Left cardiac atrium (tissue), 4 donors: ENCODE measurements at regions not wholly inside any gene's neighbourhood (a gene's known extent, or its start where the extent isn't known, plus 50 kb on each side); places are given as distances from the start of the nearest gene placed in this dataset.
"Not testable (repeated sequence)": the region's sequence is repeated elsewhere in the genome, so short reads cannot be mapped to it uniquely, and the experiment has no call there.

Experiments used
- ATAC-seq, 2 donors: fragments of 200-7000 bp; cut with Tn5 transposase; one replicate each; pipeline ENCODE4 v1.9.1; 2020; ENCODE audit warnings: mild to moderate bottlenecking in 2 of 2, moderate library complexity in 2 of 2
- DNase-seq: peaks from one replicate; pipeline ENCODE4 v3.0.0-alpha.2; 2020
- intact Hi-C, 2 donors: fragments of 100-400 bp; cut with DNase I; formaldehyde crosslinking; loops; one replicate each; pipeline versions ENCODE4 v1.14.1 to v1.15.1; 2022 to 2023
- donor health status: DM: no; HTN: yes; CAD: no.
- donor health status: DM: no; HTN: yes; CAD: no; lungs with severe emphysema.
- donor health status: DM: yes; HTN: yes; CAD: no.
- donor health status: Dilated cardiomyopathy.

DNA sequence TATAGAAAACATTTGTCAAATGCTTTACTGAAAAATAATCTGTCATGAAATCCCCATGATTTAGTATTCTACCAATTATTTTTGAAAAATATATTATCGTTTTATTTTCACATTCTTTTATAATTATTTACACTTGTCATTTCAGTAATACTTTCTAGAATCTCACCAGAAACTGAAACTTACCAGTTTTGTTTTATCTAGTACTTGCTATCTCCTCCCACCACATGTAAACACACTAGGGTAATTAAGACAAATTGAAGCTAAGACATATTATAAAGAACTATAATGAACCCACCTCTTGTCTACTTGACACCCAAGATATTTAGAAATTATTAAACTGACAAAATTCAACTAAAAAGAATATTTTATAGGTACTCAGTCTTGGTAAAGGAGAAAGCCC lies 51.5 kb upstream of the GRM3 start:
- DNase-seq: no peak
- intact Hi-C loops: no loop called here
- ATAC-seq: no peak

DNA sequence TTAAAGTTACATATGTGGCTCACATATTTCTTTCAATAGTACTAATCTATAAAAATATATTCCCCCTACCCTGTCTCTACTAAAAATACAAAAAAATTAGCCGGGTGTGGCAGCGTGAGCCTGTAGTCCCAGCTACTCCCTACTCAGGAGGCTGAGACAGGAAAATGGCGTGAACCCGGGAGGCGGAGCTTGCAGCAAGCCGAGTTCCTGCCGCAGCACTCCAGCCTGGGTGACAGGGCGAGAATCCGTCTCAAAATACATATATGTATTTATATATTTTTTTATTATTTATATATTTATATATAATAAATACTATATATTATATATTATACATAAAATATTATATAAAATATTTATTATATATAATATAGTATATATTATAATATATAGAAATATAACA lies 69.7 kb upstream of the GRM3 start:
- DNase-seq (no peak), ATAC-seq (no peak)
- intact Hi-C loops: no loop called here

- DNase-seq (no peak), ATAC-seq (no peak)
- intact Hi-C loops: no loop called here
Measured at GRCh38 chr7:86558680-86559501, 84.8 kb upstream of the GRM3 start.

DNA sequence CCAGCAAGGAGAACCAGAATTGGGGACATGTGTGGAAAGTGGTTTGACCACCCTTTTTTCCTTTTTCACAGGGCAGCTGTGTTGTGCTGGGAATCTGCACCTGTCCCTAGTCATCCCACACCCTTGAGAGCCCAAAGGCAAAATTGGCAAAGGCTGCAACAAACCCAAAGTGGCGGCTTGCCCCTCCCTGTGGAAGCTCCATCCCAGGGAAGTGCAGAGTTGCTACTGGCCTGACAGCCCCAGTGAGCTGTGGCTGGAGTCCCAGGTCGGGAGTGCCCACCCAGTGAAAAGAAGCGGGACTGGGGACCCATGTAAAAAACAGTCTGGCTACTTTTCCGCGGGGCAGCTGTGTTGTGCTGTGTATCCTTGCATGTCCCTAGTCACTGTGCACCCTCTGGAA lies 109.1 kb upstream of the GRM3 start:
- DNase-seq (no peak), ATAC-seq (no peak)
- intact Hi-C loops: no loop called here

DNA sequence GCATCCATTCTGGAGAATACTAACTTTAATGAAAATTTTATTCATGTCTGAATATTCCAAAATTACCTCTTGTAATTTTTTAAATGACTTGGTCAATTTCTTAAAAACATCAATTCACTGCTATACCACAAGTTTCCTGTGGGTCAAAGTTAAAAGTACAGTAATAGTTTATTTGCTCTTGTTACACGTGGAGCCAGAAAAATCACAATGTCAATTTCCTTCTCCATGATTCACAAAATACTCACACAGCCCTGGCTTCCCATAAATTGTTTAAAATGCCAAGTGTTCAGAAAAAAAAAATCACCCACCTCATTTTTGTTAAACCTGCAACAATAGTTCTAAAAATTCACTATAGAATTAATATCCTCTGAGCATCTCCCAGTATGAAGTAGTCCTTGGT lies 139.5 kb upstream of the GRM3 start:
- no peak for DNase-seq
- intact Hi-C loops: no loop called here
- ATAC-seq: no peak

DNA sequence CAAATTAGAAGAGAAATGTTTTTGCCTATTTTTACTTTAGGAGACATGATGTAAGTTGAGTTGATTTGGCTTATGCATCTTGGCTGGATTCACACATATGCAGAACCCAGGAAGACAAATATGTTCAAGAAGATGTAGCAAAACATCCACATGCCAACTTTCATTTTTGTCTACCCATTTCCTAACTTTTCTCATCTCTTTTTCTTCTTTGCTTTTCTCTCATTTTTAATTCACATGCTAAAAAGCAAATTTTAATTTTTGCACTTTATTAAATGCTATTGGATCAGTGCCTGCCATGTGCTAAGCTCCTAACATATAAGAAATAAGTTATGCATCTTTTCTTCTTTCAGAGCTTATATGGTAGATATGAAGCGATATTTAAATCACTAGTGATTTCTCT lies 143.7 kb upstream of the GRM3 start:
- ATAC-seq: no peak
- DNase-seq: no peak
- intact Hi-C loops: no loop called here

DNA sequence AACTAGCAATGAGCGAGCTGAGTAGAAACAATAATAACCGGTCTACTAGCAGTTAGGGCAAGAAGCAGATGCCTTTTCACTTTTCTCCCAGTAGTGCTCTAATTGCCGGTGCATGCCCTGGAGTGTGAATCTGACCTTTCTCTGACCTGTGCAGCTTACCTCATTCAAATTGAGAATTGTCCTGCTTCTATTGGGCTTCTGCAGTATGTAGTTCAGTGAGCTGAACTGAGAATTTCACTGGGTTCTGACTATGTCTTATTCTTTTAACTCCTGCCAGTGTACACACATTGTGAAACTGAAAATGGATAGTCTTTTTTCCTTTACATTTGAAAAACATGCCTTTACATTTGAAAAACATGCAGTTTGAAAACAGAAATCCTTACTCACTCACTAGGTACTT lies 157.9 kb upstream of the GRM3 start:
- no peak for DNase-seq
- intact Hi-C loops: no loop called here
- no peak for ATAC-seq

- intact Hi-C loops: loop anchor here in 1 of 2 donors (10.0 kb wide), 1 partner anchor 584 kb away; no protein-coding TSS in a partner anchor
- ATAC-seq: peak; percentile 34 to 73
- DNase-seq: no peak
Measured at GRCh38 chr7:86479144-86479543, 164.6 kb upstream of the GRM3 start.

DNA sequence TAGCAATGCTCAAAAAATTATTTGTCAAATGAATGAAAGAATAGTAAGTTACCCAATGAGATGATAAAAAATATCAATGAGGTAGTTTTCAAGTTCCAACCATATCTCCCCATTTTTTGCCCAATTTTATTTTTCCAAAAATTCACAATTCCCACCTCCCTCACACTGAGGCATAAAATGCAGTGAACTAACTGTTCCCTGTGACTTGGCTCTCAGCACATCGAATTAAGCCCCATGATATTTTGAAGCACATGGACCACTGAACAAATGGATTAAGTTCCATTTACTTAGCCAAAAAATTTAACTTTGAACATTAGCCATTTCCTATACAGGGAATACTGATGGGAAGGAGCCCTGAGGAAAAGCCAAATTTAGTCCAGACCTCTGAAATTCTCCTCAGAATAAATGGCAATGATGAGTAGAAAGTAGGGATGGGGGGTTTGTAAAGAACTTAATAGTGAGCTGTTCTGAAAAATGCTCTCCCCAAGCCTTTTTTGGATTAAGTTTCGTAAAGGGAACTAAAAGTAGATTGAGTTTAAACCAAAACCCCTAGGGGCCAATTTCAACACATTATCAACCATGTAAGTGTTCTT lies 166.3 kb upstream of the GRM3 start:
- no peak for ATAC-seq
- no peak for DNase-seq
- intact Hi-C loops: loop anchor here in 1 of 2 donors (10.0 kb wide), 1 partner anchor 583 kb away; no protein-coding TSS in a partner anchor

GRCh38 chr7:86470763-86471162 lies 172.9 kb upstream of the GRM3 start:
- DNase-seq: no peak
- intact Hi-C loops: loop anchor here in 1 of 2 donors (10.0 kb wide), 1 partner anchor 576 kb away; no protein-coding TSS in a partner anchor
- ATAC-seq: no peak

DNA sequence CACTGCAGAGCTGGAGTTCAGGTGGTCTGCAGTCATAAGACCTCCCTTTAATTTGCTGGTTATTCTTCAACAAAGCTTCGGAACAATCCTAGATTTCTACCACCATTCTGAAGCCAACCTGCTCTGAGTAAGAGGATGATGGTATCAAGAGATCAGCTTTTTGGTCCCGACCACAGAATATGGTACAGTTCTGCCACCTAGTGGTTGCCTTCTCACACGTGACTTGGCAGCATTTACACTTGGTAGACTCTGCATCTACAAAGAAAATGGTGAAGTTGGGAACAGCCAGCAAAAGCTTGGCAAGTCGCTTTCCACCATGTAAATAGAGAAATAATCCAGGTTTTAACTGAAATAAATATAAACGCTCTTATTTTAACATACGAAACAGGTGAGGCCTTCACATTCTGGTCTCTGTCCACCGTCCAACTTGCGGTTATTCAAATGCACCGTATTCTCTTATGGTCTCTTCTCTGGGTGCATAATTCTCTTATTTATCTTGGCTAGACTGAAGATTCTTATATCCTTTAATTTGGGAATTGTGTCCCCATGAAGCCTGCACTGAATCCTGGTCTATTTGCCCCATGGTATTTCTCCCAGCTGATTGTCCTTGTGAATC lies 173.9 kb upstream of the GRM3 start:
- DNase-seq: peak; percentile 26
- peak; percentile 53 for ATAC-seq
- intact Hi-C loops: loop anchor here (5.0 to 10.0 kb wide), 2 partner anchors 575 to 577 kb away; no protein-coding TSS in a partner anchor

DNA sequence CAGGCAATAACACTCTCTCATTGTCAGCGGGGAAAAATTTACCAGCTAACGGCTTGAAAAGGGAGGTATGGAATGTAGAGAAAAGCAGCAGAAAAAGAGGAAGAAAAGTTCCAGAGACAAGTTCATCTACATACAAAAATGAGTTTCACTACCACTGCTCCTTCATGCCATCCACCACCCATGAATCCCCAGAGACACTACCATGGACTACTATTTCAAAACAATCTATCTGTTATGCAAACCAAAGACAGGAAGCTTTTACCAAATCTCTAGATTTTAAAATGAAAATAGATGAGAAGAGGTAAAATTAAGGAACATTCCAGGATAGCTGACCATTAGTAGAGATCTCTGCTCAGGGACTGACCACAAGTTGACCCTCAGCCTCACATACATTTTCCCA lies 189.0 kb upstream of the GRM3 start:
- intact Hi-C loops: no loop called here
- ATAC-seq: no peak
- DNase-seq: no peak

DNA sequence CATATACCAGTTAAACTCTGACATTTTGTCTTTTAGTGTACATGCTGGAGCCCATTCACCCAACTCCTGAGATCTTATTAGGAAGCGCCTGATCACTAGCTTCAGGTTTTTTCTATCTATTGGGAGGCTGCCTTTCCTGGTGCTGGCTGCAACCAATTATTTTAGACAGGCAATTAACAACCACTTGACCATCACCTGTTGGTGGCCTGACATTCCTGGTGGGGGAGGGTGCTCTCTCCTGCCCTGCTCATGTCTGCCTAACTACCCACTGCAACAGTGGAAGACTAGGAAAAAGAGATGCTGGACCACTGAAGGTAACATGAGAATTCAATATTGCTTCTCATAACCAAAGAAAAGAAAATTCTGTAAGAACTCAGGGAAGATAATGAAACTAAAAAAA lies 190.3 kb upstream of the GRM3 start:
- ATAC-seq (no peak), DNase-seq (no peak)
- intact Hi-C loops: no loop called here

- DNase-seq: no peak
- no peak for ATAC-seq
- intact Hi-C loops: no loop called here
Measured at GRCh38 chr7:86448856-86449255, 194.9 kb upstream of the GRM3 start.

GRCh38 chr7:86445285-86445684 lies 198.4 kb upstream of the GRM3 start:
- ATAC-seq (no peak), DNase-seq (no peak)
- intact Hi-C loops: no loop called here

- no peak for ATAC-seq
- intact Hi-C loops: no loop called here
- DNase-seq: no peak
Measured at GRCh38 chr7:86444245-86444644, 199.5 kb upstream of the GRM3 start.

- DNase-seq, intact Hi-C loops, ATAC-seq: not testable (repeated sequence)
Measured at GRCh38 chr7:86440420-86440819, 203.3 kb upstream of the GRM3 start.

DNA sequence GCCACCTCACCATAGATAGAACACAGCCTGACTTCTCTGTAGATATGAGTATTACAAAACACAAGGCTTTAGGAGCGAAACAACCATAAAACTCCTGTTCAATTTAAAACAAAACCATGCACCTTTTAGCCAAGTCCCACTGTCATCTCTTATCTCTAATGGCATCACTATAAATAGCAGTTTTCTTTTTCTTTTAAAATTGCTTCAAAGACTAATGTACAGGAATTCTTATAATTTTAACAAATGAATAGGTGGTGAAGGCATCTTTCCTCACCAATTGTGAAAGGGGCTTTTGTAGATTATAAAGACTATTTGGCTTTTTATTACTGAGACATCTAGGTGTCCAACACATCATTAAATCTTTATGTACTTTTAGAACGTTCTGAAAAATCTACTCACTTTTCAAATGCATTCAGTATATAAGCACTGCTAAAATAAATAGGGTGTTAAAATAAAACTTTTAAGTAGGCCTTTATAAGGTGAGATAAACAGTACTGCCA lies 205.7 kb upstream of the GRM3 start:
- no peak for ATAC-seq
- no peak for DNase-seq
- intact Hi-C loops: no loop called here

GRCh38 chr7:86431761-86432160 lies 211.9 kb upstream of the GRM3 start:
- no peak for DNase-seq
- ATAC-seq: no peak
- intact Hi-C loops: no loop called here

DNA sequence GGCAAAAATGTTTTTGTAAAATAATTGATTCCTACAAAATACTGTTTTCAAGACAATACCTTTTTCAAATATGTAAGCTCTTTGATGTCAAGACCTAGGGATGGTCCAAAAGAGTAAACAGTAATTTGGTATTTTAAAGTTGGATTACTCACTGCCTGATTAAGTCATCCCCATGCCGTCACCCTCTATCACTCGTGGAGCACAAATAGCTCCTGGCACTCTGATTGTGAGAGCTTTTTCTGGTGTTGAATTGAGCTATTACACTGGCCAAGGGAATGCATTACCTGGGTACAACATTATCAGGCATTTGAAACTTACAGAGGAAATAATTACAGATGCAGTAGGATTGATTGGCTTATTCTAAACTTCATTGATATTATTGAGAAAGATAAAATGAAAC lies 231.9 kb upstream of the GRM3 start:
- DNase-seq (peak; percentile 18), ATAC-seq (peak in 1 of 2 donors; percentile 67)
- intact Hi-C loops: no loop called here
